OCI-LY7 (cell line): ENCODE measurements at regions not wholly inside any gene's neighbourhood (a gene's known extent, or its start where the extent isn't known, plus 50 kb on each side); places are given as distances from the start of the nearest gene placed in this dataset.

Experiments
- BruUV-seq: library from RNA; stranded (reverse); fragments of 400-500 nt; replicated peaks from 2 replicates; lab custom pipeline; 2021; lab: Mats Ljungman, UMichigan
- CTCF ChIA-PET: fragments of 300-600 bp; sonication (Branson Sonifier 250); formaldehyde crosslinking; loops from one replicate; lab custom pipeline; 2022; ENCODE audit warnings: antibody characterized with exemption; ENCODE audit not compliant: unreplicated experiment; lab: Charles Lee
- POLR2A ChIA-PET: fragments of 300-600 bp; sonication (Branson Sonifier 250); formaldehyde crosslinking; loops from one replicate; lab custom pipeline; 2022; ENCODE audit warnings: antibody characterized with exemption; lab: Charles Lee
- DNase-seq: peaks from one replicate; pipeline ENCODE4 v3.0.0-alpha.2; 2015; ENCODE audit warnings: low spot score
- H2AFZ ChIP-seq: fragments of 200-600 bp; sonication (generic), shearing (Covaris generic); 2 replicates; pipeline ENCODE4 v1.6.1; 2014; ENCODE audit warnings: mild to moderate bottlenecking, antibody characterized with exemption, low read length, moderate library complexity
- H3K27ac ChIP-seq: fragments of 200-600 bp; sonication (generic); 2 replicates; pipeline ENCODE4 v1.5.1; 2014; ENCODE audit warnings: mixed run types, low read depth, mild to moderate bottlenecking, moderate library complexity, low read length, inconsistent platforms; ENCODE audit not compliant: poor library complexity, severe bottlenecking
- H3K36me3 ChIP-seq: fragments of 200-600 bp; sonication (generic); 2 replicates; pipeline ENCODE4 v1.6.1; 2014; ENCODE audit warnings: mild to moderate bottlenecking, antibody characterized with exemption, low read length, moderate library complexity, mixed read lengths; ENCODE audit not compliant: insufficient read depth
- H3K4me1 ChIP-seq: fragments of 200-600 bp; sonication (generic); 2 replicates; pipeline ENCODE4 v1.5.1; 2014; ENCODE audit warnings: mild to moderate bottlenecking, low read length; ENCODE audit not compliant: insufficient read depth, poor library complexity, severe bottlenecking
- H3K4me2 ChIP-seq: fragments of 200-600 bp; sonication (generic); 2 replicates; pipeline ENCODE4 v1.6.1; 2014; ENCODE audit warnings: mild to moderate bottlenecking, low read length
- H3K4me3 ChIP-seq: fragments of 200-600 bp; sonication (generic); 2 replicates; pipeline ENCODE4 v1.5.1; 2014; ENCODE audit warnings: mild to moderate bottlenecking, low read depth, low read length; ENCODE audit not compliant: poor library complexity, severe bottlenecking
- H3K79me2 ChIP-seq: fragments of 200-600 bp; sonication (generic); 2 replicates; pipeline ENCODE4 v1.6.1; 2016; ENCODE audit warnings: low read depth, mild to moderate bottlenecking, low read length, moderate library complexity, mixed read lengths; ENCODE audit not compliant: insufficient read depth
- H3K9me2 ChIP-seq: fragments of 200-600 bp; sonication (generic); 2 replicates; pipeline ENCODE4 v1.6.1; 2016; ENCODE audit warnings: mild to moderate bottlenecking, low read length, mixed read lengths; ENCODE audit not compliant: insufficient read depth
- H3K9me3 ChIP-seq: fragments of 200-600 bp; sonication (generic); 2 replicates; pipeline ENCODE4 v1.6.1; 2014; ENCODE audit warnings: mild to moderate bottlenecking, mixed run types, low read length, mixed read lengths
- H4K20me1 ChIP-seq: fragments of 200-600 bp; sonication (generic); 2 replicates; pipeline ENCODE4 v1.6.1; 2014; ENCODE audit warnings: mild to moderate bottlenecking, antibody characterized with exemption, low read length, moderate library complexity, mixed read lengths; ENCODE audit not compliant: insufficient read depth
- CTCF ChIP-seq: fragments of 200-600 bp; sonication (generic); conservative IDR thresholded peaks from 2 replicates; pipeline ENCODE4 v1.5.1; 2014; ENCODE audit warnings: mild to moderate bottlenecking, antibody characterized with exemption, low read length, moderate library complexity, mixed read lengths
- EZH2phosphoT487 ChIP-seq: fragments of 200-600 bp; sonication (generic); IDR thresholded peaks from 2 replicates; pipeline ENCODE4 v1.6.1; 2018; ENCODE audit warnings: low read depth, borderline replicate concordance, mild to moderate bottlenecking, mixed run types, antibody characterized with exemption, low read length, moderate library complexity, mixed read lengths
- intact Hi-C: fragments of 100-400 bp; cut with micrococcal nuclease; formaldehyde crosslinking; loops from one replicate; pipeline ENCODE4 v1.10.0; 2022; ENCODE audit not compliant: unreplicated experiment

GRCh38 chr11:109648804-109649203, 226.8 kb downstream of the C11orf87 start:
- ChIA-PET POLR2A (interaction anchor here (0.6 kb wide), 1 partner anchor 78 kb away, joined by 5 read pairs; no protein-coding TSS in a partner anchor), CTCF (no interaction called here)
- Histone ChIP-seq H3K9me2 (no peaks in the 10 kb centered on the region), H3K4me3 (no peak overlapping the region), H3K9me3 (no peaks in the 10 kb centered on the region), H4K20me1 (no peaks in the 10 kb centered on the region), H3K27ac (no peak overlapping the region), H3K79me2 (no peaks in the 10 kb centered on the region), H3K36me3 (no peaks in the 10 kb centered on the region), H2AFZ (no peak overlapping the region), H3K4me2 (no peak overlapping the region), H3K4me1 (no peaks in the 10 kb centered on the region)
- no TSS peak for BruUV-seq
- TF ChIP-seq CTCF (no peak), EZH2phosphoT487 (no peak)
- DNase-seq: no peak
- intact Hi-C loops: no loop called here

DNA sequence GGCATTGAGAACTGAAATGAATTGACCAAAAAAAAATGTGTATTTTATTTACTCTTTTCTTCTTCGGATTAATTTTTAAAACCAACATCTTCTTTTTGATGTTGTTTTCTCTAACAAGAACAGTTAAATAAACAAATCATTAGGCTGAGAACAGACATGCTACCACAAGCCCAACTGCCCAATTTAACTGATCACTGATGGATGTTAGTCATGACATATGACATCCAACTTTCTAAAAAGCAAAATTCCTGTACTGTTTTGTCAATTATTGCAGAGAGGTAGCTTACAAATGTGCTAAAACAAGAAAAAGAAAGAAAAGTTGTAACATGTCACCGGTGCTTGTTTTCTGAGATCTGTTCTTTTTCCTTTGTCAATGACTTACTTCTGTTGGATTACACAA, 232.1 kb downstream of the C11orf87 start:
- no TSS peak for BruUV-seq
- Histone ChIP-seq H3K79me2 (no peaks in the 10 kb centered on the region), H3K36me3 (no peaks in the 10 kb centered on the region), H3K4me3 (no peak overlapping the region), H3K27ac (no peak overlapping the region), H3K9me2 (no peaks in the 10 kb centered on the region), H2AFZ (no peak overlapping the region), H4K20me1 (no peaks in the 10 kb centered on the region), H3K4me2 (no peak overlapping the region), H3K9me3 (no peaks in the 10 kb centered on the region), H3K4me1 (no peaks in the 10 kb centered on the region)
- TF ChIP-seq CTCF: no peak
- no peak for TF ChIP-seq EZH2phosphoT487
- POLR2A ChIA-PET: interaction anchor here (0.8 kb wide), 1 partner anchor 89 kb away, joined by 3 read pairs; no protein-coding TSS in a partner anchor
- intact Hi-C loops: no loop called here
- CTCF ChIA-PET: no interaction called here
- DNase-seq: no peak

DNA sequence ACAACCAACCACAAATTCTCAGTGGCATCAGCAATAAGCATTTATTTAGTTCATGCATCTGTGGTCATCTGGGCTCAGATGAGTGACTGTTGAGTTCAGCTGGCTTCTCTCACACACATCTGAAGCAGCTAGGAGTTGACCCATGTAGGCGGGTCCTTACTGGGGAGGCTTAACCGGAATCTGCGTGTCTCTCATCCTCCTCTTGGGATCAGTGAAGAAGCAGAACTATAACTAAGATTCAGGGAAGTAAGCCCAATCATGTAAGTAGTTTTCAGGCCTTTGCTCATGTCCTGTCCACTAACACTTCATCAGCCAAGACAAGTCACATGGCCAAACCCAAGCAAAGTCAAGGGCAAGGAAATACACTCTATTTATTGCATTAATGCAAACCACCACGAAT, 236.2 kb downstream of the C11orf87 start:
- no TSS peak for BruUV-seq
- TF ChIP-seq CTCF: no peak
- Histone ChIP-seq H3K4me2 (no peak overlapping the region), H3K4me1 (no peaks in the 10 kb centered on the region), H3K9me3 (no peaks in the 10 kb centered on the region), H3K9me2 (no peaks in the 10 kb centered on the region), H3K27ac (no peak overlapping the region), H3K79me2 (no peaks in the 10 kb centered on the region), H4K20me1 (no peaks in the 10 kb centered on the region), H3K4me3 (no peak overlapping the region), H2AFZ (no peak overlapping the region), H3K36me3 (no peaks in the 10 kb centered on the region)
- intact Hi-C loops: no loop called here
- CTCF ChIA-PET: no interaction called here
- POLR2A ChIA-PET: no interaction called here
- DNase-seq: no peak
